ENCODE measurements at regions not wholly inside any gene's neighbourhood (a gene's known extent, or its start where the extent isn't known, plus 50 kb on each side); places are given as distances from the start of the nearest gene placed in this dataset.
"Not testable (repeated sequence)": the region's sequence is repeated elsewhere in the genome, so short reads cannot be mapped to it uniquely, and the experiment has no call there.

DNA sequence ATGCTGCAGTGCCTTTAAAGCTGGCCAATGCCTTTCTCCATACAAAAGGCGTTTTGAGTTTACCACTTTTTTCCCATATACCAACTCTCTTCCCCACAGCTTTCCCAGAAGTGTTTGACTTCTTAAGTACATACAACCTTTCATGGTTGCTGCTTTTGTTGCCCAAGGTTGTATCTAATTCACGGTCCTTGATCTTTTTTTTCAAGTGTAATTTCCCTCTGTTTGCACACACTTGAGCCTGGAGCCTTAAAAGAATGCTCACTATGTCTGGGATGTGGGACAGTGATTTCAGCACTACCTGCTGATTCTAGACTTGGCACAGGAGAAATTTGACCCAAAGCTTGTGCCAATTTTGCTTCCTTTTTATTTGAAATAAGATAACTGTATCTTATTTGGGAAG, 324.7 kb downstream of the ANAPC1 start:
- TF ChIP-seq CTCF (IDR thresholded peaks at IDR 0.05); ZFX (IDR thresholded peaks at IDR 0.05; ENCODE audit: borderline replicate concordance): not testable (repeated sequence)

Data from 22Rv1 (cell line).